ENCODE measurements at regions not wholly inside any gene's neighbourhood (a gene's known extent, or its start where the extent isn't known, plus 50 kb on each side); places are given as distances from the start of the nearest gene placed in this dataset.

DNA sequence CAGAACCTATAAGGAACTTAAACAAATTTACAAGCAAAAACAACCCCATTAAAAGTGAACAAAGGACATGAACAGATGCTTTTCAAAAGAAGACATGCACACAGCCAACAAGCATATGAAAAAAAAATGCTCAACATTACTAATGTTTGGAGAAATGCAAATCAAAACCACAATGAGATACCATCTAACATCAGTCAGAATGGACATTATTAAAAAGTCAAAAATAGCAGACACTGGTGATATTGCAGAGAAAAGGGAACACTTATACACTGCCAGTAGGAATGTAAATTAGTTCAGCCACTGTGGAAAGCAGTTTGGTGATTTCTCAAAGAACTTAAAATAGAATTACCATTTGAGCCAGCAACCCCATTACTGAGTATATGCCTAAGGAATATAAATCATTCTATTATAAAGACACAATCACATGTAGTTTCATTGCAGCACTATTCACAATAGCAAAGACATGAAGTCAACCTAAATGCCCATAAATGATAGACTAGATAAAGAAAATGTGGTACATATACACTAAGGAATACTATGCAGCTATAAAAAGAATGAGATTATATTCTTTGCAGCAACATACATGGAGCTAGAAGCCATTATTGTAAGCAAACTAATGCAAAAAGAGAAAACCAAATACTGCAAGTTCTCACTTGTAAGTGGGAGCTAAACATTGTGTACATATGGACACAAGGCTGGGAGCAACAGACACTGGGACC is 1509.4 kb downstream of the TECRL start:
- Histone ChIP-seq H3K56ac (ENCODE audit: insufficient read length, low read depth, low read length) (no peak overlapping the region), H4K5ac (ENCODE audit: insufficient read length, low read depth, low read length) (no peak overlapping the region), H2BK120ac (ENCODE audit: low read depth, low read length, poor library complexity, severe bottlenecking) (no peak overlapping the region), H3K23ac (ENCODE audit: insufficient read length, low read depth, low read length) (no peak overlapping the region), H3K23me2 (ENCODE audit: insufficient read length, low read depth, low read length, poor library complexity, severe bottlenecking) (no peaks in the 10 kb centered on the region), H2BK20ac (ENCODE audit: low read depth, low read length, poor library complexity, severe bottlenecking) (no peak overlapping the region), H3K79me1 (ENCODE audit: insufficient read depth, low read depth, low read length, poor library complexity, severe bottlenecking) (no peaks in the 10 kb centered on the region), H3K4me1 (ENCODE audit: insufficient read depth, low read length) (no peaks in the 10 kb centered on the region), H3T11ph (ENCODE audit: low read length) (no peak overlapping the region), H3K4me2 (ENCODE audit: insufficient read depth, insufficient read length, low read length) (no peak overlapping the region), H3K79me2 (ENCODE audit: insufficient read depth, low read length) (no peaks in the 10 kb centered on the region), H4K91ac (ENCODE audit: insufficient read length, low read depth, low read length) (no peak overlapping the region), H2BK15ac (ENCODE audit: low read depth, low read length) (no peak overlapping the region), H3K4ac (ENCODE audit: low read depth, low read length) (no peak overlapping the region), H2AFZ (ENCODE audit: low read length) (no peak overlapping the region), H4K8ac (replicated peaks; ENCODE audit: insufficient read length, low read depth, low read length) (no peak overlapping the region), H3K27me3 (ENCODE audit: insufficient read depth, low read length) (no peaks in the 10 kb centered on the region), H3K18ac (ENCODE audit: insufficient read length, low read depth, low read length) (no peak overlapping the region), H3K27ac (ENCODE audit: insufficient read length, low read depth, low read length) (no peak overlapping the region), H2AK5ac (ENCODE audit: insufficient read length, low read length) (no peak overlapping the region), H3K14ac (ENCODE audit: insufficient read depth, low read length) (no peak overlapping the region), H3K9ac (ENCODE audit: extremely low read depth, insufficient read length, low read length) (no peak overlapping the region), H4K20me1 (ENCODE audit: control insufficient read depth, insufficient read depth, insufficient read length) (no peaks in the 10 kb centered on the region), H3K9me3 (ENCODE audit: control insufficient read depth, low read depth, low read length) (no peaks in the 10 kb centered on the region), H2BK5ac (ENCODE audit: insufficient read length, low read length) (no peak overlapping the region), H2BK12ac (ENCODE audit: insufficient read length, low read depth, low read length) (no peak overlapping the region)
- Mint-ChIP-seq H3K9me3 (no peaks in the 10 kb centered on the region; a peak in 1 of 5 replicates), H3K27me3 (ENCODE audit: low read depth) (no peaks in the 10 kb centered on the region), H3K4me1 (peaks cover 4 to 6% of the 10 kb centered on the region in 2 experiments; a peak in 3 of 4 replicates), H3K27ac (no peak overlapping the region; a peak in 1 of 7 replicates), H3K36me3 (ENCODE audit: insufficient read depth in 1 of 3, low read depth in 3 of 3) (no peaks in the 10 kb centered on the region), H3K4me3 (no peak overlapping the region)
- DNase-seq, result no peak
- TF ChIP-seq CTCF (conservative IDR thresholded peaks at IDR 0.05), result no peak

All from H9 (cell line).